Lower lobe of right lung (tissue), 2 donors: ENCODE measurements at regions not wholly inside any gene's neighbourhood (a gene's known extent, or its start where the extent isn't known, plus 50 kb on each side); places are given as distances from the start of the nearest gene placed in this dataset.

Source experiments
- ATAC-seq, 2 donors: fragments of 200-7000 bp; cut with Tn5 transposase; one replicate each; pipeline ENCODE4 v1.9.1; 2020 to 2022; ENCODE audit warnings: mild to moderate bottlenecking in 2 of 2, moderate library complexity in 2 of 2
- DNase-seq: peaks from one replicate; pipeline ENCODE4 v3.0.0-alpha.2; 2020
- H3K27ac ChIP-seq: fragments of 200-600 bp; one replicate; pipeline ENCODE4 v1.8.0; 2022
- H3K27me3 ChIP-seq: fragments of 200-600 bp; one replicate; pipeline ENCODE4 v1.8.0; 2022; ENCODE audit warnings: low read depth
- H3K36me3 ChIP-seq: fragments of 200-600 bp; one replicate; pipeline ENCODE4 v1.8.0; 2022; ENCODE audit warnings: mild to moderate bottlenecking
- H3K4me1 ChIP-seq: fragments of 200-600 bp; one replicate; pipeline ENCODE4 v1.8.0; 2022
- H3K4me3 ChIP-seq: fragments of 200-600 bp; one replicate; pipeline ENCODE4 v1.8.0; 2022; ENCODE audit warnings: mild to moderate bottlenecking
- H3K9me3 ChIP-seq: fragments of 200-600 bp; one replicate; pipeline ENCODE4 v1.8.0; 2022
- CTCF ChIP-seq: fragments of 200-600 bp; IDR thresholded peaks from one replicate; pipeline ENCODE4 v1.8.0; 2022; ENCODE audit warnings: antibody characterized with exemption, mild to moderate bottlenecking
- intact Hi-C: fragments of 100-400 bp; cut with DNase I; formaldehyde crosslinking; loops from one replicate; pipeline ENCODE4 v1.11.0; 2022
- donor health status: DM: no; HTN: yes; CAD: no; lungs with severe emphysema.

- H3K27me3 ChIP-seq, result peaks cover 3% of the 10 kb centered on the region
- DNase-seq, result no peak
Observed at GRCh38 chr9:87805259-87805658, 77.4 kb upstream of the SPATA31E1 start.

GRCh38 chr9:87810008-87810407, 72.7 kb upstream of the SPATA31E1 start:
- no peak for DNase-seq
- no peak for ATAC-seq
- Histone ChIP-seq H3K4me3 (no peak overlapping the region), H3K27me3 (no peaks in the 10 kb centered on the region), H3K36me3 (no peaks in the 10 kb centered on the region), H3K27ac (no peak overlapping the region), H3K4me1 (peaks cover 4% of the 10 kb centered on the region), H3K9me3 (no peaks in the 10 kb centered on the region)
- intact Hi-C loops, result no loop called here
- no peak for TF ChIP-seq CTCF

More at GRCh38 chr9:87805259-87805658, 77.4 kb upstream of the SPATA31E1 start:
- no peak for ATAC-seq
- intact Hi-C loops, result no loop called here
- no peak for TF ChIP-seq CTCF
- Histone ChIP-seq H3K27ac (no peak overlapping the region), H3K36me3 (no peaks in the 10 kb centered on the region), H3K4me3 (no peak overlapping the region), H3K9me3 (no peaks in the 10 kb centered on the region), H3K4me1 (no peaks in the 10 kb centered on the region)

- no peak for ATAC-seq
- Histone ChIP-seq H3K36me3 (no peaks in the 10 kb centered on the region), H3K4me3 (no peak overlapping the region), H3K4me1 (peaks cover 4% of the 10 kb centered on the region), H3K27ac (no peak overlapping the region), H3K27me3 (no peaks in the 10 kb centered on the region), H3K9me3 (no peaks in the 10 kb centered on the region)
- DNase-seq, result no peak
- no peak for TF ChIP-seq CTCF
- intact Hi-C loops, result no loop called here
Observed at GRCh38 chr9:87810679-87811178, 71.9 kb upstream of the SPATA31E1 start.

GRCh38 chr9:87812375-87813118, 70.1 kb upstream of the SPATA31E1 start:
- Histone ChIP-seq H3K9me3 (no peaks in the 10 kb centered on the region), H3K4me3 (no peak overlapping the region), H3K27ac (no peak overlapping the region), H3K27me3 (no peaks in the 10 kb centered on the region), H3K4me1 (peaks cover 8% of the 10 kb centered on the region), H3K36me3 (no peaks in the 10 kb centered on the region)
- peak; percentile 62 to 72 for ATAC-seq
- DNase-seq, result no peak
- peak; percentile 83 for TF ChIP-seq CTCF
- intact Hi-C loops, result no loop called here

GRCh38 chr9:87813119-87813463, 69.6 kb upstream of the SPATA31E1 start:
- no peak for TF ChIP-seq CTCF
- no peaks in the 10 kb centered on the region for H3K36me3 ChIP-seq
- H3K9me3 ChIP-seq, result no peaks in the 10 kb centered on the region
- H3K27me3 ChIP-seq, result no peaks in the 10 kb centered on the region
- DNase-seq, result no peak
- intact Hi-C loops, result no loop called here
- H3K27ac ChIP-seq, result no peak overlapping the region
- no peak overlapping the region for H3K4me3 ChIP-seq
- ATAC-seq, result no peak
- H3K4me1 ChIP-seq, result peaks cover 8% of the 10 kb centered on the region
